HG03139 (cell line): ENCODE measurements at regions not wholly inside any gene's neighbourhood (a gene's known extent, or its start where the extent isn't known, plus 50 kb on each side); places are given as distances from the start of the nearest gene placed in this dataset.

ENCODE experiments used
- ATAC-seq: cut with Tn5 transposase; IDR thresholded peaks from one replicate; pipeline ENCODE4 v1.9.1; 2021; ENCODE audit not compliant: unreplicated experiment

DNA sequence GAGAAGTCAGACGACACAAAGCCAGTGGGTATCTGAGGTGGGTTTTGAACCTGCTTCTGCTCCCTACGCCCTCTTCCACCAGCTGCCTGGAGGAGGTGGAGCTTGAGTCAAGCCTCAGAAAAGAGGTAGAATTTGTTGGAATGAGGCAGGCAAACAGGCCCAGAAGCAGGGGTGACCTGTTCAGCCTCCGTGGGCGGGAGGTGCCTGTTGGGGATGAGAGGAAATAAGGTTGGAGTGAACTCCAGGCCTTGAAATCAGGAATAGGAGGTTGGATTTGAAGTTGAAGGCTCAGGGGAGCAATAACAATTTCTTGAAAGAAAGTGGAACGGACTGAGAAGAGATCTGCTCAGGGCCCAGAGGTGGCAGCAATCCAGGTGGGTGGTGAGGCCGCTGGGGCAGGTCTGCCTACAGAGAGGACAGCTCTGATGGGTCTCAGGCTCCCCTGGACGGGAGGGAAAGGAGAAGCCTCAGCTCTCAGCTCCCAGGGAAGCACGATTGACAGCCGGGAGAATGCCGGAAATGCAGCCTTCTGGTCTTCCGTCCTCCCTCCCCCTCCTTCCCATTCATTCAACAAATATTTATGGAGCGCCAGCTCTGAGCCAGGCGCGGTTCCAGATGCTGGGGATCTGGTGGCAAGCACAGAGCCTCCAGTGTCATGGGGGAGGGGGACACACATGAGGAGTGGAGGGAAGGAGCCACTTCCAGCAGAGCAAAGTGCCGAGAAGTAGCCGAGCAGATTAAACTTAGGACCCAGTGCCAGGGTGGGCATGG lies 61.9 kb upstream of the CIBAR2 start:
- ATAC-seq = no peak

DNA sequence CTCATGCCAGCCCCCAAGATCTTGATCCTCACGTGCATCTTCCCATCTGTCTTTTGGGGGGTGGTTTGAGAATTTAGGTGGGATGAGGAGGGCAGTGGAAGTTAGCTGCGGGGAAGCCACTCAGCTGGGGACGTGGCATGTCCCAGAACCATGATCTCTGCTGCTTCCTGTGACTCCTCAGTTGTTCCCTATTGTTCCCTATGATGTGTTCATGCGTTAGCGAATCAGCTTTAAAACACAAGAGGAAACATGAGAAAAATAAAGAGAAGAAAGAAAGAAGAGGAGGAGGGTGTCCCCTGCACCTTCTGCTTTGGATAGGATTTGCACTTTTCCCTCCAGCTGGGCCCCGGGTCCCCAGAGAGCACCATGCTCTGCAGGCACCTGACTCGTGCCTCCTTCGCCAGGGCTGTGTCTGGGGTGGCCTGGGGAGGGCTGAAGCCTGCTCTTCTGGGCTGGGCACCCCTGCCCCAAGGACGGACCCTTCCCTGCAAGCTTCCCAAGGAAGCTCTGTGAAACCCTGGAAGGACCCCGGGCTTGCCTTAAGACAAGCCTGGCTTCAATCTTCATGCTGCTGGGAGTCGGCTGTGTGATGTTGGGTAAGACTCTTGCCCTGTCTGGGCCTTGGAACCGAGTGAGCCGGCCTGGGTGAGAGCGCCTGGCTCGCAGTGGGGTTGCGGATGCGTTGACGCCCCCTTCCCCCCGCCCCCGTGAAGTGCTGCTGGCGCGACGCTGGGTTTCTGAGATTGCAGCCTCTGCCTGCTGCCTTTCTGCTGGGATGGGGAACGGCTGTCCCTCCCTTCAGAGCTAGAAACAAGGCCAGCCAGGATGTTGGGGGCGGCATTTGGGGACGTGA lies 62.8 kb upstream of the CIBAR2 start:
- ATAC-seq = no peak

DNA sequence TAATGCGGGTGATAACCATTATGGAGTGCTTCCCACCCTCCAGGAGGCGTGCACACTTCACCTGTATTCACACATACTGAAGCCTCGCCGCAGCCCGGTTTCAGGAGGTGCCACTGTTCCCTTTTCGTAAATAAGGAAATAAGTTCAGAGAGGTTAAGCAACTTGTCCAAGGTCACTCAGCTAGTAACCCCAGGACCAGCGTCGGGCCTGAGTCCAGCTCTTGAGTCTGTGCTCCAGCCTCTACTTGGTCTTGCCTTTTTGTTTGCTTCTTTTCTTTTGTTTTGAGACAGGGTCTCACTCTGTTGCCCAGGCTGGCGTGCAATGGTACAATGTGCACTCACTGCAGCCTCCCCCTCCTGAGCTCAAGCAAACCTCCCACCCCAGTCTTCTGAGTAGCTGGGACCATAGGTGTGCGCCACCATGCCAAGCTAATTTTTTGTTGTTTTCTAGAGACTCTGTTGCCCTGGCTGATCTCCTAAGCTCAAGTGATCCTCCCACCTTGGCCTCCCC lies 63.5 kb upstream of the CIBAR2 start:
- ATAC-seq = no peak

- no peak for ATAC-seq
Measured at GRCh38 chr16:85176541-85177447, 64.5 kb upstream of the CIBAR2 start.

DNA sequence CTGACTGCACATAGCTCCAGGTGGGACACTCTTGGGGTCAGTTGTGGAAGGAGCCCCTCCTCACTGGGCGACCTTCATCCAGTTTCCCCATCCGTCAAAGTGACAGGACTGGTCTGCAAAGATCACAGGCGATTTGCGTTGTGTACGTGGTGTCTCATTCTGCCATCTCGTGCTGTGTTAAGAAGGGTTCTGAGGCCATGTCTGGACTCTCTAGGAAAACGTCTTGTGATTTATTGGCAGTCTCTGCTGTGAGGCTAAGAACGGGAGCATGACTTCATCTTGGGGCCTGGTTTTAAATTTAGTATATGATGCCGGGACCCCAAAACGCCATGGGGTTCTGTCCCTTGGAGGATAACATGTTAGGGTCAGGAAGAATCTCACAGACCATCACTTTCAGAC lies 65.2 kb upstream of the CIBAR2 start:
- no peak for ATAC-seq

GRCh38 chr16:85178006-85178591 lies 65.8 kb upstream of the CIBAR2 start:
- no peak for ATAC-seq

DNA sequence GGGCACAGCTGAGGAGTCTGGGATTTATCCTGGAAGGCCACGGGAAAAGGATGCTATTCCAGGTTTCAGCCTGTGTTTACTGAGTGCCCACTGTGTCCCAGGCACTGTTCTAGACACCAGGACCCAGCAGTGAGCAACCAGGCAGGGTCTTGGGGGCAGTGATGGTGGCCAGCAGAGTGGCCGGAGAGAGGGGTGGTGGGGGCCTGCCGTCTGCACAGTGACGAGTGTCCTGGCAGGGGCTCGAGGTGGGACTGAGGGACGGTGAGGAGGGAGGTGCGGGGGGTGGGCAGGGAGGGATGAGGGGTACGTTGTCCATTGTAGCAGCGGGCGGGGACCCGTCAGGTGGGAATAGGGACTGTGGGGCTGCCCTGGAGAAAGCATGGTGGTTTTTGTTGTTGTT lies 66.3 kb upstream of the CIBAR2 start:
- no peak for ATAC-seq

- ATAC-seq = no peak
Measured at GRCh38 chr16:85179344-85180046, 67.2 kb upstream of the CIBAR2 start.

DNA sequence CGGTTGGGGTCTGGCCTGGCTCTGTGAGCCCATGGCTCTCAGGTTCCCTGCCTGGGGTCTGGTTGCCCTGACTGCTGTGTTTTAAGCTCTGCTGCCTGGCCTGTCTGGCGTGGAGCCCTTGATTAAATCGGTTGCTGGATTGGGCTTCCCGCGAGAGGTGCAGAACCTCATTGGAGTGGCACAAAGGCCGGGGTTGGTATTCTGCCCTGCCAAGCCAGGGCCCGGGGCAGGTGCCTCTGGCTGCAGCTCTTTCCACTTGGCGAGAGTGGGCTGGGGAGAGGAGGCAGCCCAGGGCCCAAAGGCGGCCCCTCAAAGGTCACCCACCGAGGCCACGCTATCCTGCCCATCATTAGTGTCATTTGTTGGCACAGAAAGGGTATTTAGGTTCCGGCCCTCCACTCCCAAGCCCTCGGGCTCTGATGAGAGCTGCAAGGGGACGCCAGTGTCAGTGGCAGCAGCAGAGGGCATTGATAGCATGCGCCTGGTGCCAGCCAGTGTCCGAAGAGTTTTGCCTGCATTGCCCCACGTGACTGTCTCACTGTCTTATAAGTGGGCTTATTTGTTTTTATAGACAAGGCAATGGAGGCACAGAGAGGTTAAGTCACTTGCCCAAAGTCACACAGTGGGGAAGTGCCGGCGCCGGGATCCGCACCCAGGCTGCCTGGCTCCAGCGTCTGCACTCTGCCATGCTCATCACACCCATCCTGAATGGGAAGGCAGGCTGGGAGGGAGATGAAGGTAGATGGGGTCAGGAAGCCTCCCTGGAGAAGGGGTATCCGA lies 68.0 kb upstream of the CIBAR2 start:
- no peak for ATAC-seq

GRCh38 chr16:85180827-85181738 lies 68.8 kb upstream of the CIBAR2 start:
- ATAC-seq = no peak

DNA sequence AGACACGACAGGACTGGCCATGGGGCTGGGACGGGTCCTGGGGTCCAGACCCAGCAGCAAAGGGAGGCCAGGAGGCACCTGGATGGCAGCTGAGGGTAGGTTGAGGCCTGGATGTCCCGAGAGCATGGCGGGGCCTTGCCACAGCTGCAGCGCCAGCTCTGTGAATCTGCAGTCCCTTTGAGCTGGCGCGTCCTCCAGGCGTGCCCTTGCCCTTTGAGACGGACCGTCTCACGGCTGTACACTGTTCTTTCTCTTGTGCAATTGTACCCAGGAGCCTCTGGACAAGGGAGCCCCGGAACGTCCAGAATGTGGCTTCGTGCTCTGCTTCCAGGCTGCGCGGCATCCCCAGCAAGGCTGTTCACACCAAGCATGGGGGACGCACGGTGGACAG lies 69.5 kb upstream of the CIBAR2 start:
- no peak for ATAC-seq

- ATAC-seq = no peak
Measured at GRCh38 chr16:85182286-85182685, 70.0 kb upstream of the CIBAR2 start.

GRCh38 chr16:85182774-85183173 lies 70.5 kb upstream of the CIBAR2 start:
- ATAC-seq = no peak

GRCh38 chr16:85183564-85183963 lies 71.3 kb upstream of the CIBAR2 start:
- no peak for ATAC-seq

DNA sequence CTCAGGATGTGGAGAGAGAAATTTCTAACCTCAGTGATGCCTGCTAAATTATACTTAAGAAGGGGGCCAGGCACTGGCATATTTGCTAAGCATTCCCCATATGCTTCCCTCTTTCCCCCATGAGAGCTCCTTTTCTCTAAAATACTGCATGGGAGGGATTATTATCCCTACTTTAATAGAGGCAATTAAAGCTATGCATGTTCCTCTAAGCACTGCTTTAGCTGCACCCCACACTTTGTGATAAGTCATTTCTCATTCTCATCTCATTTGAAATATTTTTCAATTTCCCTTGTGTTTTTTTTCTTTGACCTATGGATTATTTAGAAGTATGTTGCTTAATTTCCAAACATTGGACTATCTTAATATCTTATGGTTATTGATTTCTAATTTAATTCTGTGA lies 72.1 kb upstream of the CIBAR2 start:
- ATAC-seq = no peak

DNA sequence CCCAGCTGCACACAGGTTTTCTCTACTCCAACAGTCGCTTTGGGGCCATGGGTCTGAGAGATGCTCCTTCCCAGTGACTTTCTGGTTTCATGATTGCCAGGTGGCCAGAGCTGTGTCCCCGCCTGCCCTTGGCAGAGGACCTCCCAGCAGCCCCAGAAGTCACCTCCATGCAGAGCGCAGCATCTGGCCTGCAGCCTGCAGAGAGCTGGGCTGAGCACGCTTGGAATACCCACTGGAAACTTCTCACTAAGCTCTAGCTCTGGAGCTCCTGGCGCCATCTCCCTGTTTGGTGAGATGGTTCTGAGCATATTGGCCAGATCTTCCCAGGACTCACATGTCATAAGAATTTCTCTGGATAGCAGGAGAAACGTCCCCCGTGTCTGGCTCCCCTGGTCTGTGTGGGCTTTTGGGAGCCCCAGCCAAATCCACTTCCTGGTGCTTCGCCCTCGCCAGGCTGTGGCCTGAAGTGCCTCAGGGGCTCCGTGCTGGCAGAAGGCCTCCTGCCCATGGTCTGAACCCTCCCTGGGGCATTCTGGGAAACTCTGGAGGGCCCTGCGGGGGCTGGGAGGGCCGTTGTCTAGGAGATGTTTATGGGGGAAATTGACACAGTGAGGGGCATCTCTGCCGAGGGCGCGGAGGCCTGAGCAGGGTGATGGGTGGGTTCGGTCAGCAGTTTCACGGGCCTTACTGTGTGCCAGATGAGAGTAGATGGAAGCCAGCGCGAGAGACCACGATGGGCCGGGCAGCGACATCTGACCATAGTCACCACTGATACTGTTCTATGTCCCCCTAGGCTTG lies 73.2 kb upstream of the CIBAR2 start:
- no peak for ATAC-seq

DNA sequence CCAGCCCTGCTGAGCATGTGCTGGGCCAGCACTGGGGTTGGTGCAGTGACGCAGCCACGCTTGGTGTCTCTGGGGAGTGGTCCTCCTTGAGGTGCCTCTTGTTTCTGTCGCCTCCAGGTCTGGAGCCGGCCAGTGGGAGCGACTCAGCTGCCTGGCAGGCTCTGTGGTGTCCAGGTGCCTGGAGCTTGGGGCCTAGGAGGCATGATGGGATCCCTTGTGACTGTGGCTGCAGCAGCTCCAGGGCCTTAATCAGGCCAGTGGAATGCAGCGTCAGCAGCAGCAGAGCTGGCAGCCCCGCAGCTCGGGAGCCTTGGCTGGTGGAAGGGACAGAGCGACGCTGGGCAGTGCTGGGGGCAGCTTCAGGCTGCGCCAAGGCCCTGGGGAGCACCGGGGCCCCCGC lies 74.7 kb upstream of the CIBAR2 start:
- ATAC-seq = no peak

GRCh38 chr16:85187447-85187846 lies 75.2 kb upstream of the CIBAR2 start:
- no peak for ATAC-seq
